GM18909 (cell line): ENCODE measurements at regions not wholly inside any gene's neighbourhood (a gene's known extent, or its start where the extent isn't known, plus 50 kb on each side); places are given as distances from the start of the nearest gene placed in this dataset.

Experiments
- ATAC-seq: cut with Tn5 transposase; IDR thresholded peaks from one replicate; pipeline ENCODE4 v1.9.1; 2021; ENCODE audit warnings: mild to moderate bottlenecking; ENCODE audit not compliant: unreplicated experiment, poor library complexity

GRCh38 chr12:125193376-125194152, 128.3 kb downstream of the AACS start:
- no peak for ATAC-seq

GRCh38 chr12:125194163-125194773, 129.0 kb downstream of the AACS start:
- no peak for ATAC-seq

GRCh38 chr12:125194987-125195386, 129.8 kb downstream of the AACS start:
- no peak for ATAC-seq

DNA sequence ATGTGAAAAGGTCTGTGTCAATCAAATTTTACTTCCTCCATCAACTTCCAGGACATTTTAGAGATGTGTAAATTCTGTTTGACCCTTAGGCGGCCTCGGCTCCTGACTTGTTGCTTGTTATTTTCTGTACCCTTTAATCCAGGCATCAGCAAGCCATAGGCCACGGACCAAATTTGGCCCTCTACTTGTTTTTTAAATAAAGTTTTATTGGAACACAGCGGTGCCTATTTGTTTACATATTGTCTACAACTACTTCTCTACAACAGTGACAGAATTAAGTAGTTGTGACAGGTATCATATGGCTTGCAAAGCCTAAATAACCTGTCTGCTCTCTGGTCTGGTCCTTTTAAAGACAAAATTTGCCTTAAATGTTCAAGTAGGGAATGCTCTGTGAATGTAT, 132.1 kb downstream of the AACS start:
- ATAC-seq, result no peak

DNA sequence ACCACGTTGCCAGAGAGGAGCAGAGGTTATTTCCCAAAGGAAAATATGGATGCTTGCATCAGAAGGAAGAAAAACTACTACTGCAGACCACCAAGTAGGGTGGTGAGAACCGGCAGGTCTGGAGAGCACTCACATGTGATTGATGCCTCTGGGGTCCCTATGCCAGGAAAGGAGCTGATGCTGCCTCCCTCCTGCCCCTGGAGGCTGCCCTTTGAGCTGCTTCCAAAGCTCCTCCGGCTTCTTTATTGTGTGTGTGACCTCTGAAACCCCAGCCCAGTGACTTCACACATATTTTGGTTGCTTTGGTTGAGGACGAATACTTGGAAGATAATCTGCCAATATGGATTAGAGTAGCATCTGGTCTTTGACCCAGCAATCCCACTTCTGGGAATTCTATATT, 133.4 kb downstream of the AACS start:
- no peak for ATAC-seq

GRCh38 chr12:125201090-125201489, 135.9 kb downstream of the AACS start:
- no peak for ATAC-seq

DNA sequence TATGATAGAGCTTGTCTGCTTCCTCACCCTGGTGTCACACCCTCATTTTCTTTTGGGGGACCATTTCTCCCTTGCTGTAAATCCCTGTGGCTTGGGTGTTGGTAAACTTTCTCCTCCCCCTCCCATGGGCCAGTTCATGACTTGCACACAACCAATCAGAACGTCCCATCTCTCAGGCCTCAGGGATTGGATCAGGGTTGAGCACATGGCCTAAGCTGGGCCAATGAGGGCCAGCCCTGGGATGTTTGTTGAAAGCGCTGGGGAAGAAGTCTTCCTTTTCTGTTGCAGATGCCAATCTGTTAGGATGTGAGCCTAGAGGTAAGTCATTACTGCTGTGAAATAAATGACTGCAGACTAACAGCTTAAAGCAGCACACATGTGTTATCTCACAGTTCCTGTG, 136.7 kb downstream of the AACS start:
- no peak for ATAC-seq

GRCh38 chr12:125202421-125202820, 137.2 kb downstream of the AACS start:
- ATAC-seq, result no peak

- peak; percentile 60 for ATAC-seq
These were observed 138.0 kb downstream of the AACS start for GRCh38 chr12:125203145-125203765.

GRCh38 chr12:125205386-125205785, 140.2 kb downstream of the AACS start:
- no peak for ATAC-seq

DNA sequence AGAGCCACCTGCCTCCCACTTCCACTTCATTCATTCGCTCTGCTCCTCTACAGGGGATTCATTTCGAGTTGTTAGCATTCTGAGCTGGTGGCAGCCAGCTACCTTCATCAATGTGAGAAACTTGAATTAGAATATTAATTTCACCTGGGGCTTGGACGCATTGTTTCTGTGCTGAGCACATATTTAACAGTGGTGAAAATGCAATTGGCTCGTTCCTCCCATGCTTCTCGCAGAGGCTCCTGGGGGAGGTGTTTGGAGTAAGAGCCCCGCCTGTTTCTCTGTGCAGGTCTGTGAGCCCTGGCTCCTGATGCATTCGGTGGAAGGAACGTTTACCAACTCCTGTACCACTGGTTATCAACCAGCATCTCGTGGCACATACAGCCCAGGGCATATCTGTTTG, 141.5 kb downstream of the AACS start:
- ATAC-seq, result no peak

GRCh38 chr12:125208334-125208733, 143.1 kb downstream of the AACS start:
- no peak for ATAC-seq

DNA sequence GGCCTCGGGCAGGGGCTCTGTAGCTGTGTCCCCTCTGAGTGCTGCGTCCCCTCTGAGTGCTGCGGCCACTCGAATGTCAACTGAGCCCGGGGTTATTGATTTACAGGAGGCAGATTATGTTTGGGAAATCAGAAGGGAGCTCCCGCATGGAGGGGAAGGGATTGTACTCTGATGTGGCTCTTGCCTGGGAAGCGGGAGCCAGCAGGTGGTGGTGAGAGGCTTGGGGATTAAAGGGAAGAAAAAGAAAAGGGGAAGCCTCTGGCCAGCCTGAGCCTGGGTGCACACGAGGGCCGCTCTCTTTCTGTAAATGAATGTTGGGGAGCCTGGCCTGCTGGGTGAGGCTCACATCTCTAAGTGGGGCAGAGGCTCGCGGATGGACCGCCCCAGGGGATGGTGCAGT, 143.7 kb downstream of the AACS start:
- no peak for ATAC-seq

DNA sequence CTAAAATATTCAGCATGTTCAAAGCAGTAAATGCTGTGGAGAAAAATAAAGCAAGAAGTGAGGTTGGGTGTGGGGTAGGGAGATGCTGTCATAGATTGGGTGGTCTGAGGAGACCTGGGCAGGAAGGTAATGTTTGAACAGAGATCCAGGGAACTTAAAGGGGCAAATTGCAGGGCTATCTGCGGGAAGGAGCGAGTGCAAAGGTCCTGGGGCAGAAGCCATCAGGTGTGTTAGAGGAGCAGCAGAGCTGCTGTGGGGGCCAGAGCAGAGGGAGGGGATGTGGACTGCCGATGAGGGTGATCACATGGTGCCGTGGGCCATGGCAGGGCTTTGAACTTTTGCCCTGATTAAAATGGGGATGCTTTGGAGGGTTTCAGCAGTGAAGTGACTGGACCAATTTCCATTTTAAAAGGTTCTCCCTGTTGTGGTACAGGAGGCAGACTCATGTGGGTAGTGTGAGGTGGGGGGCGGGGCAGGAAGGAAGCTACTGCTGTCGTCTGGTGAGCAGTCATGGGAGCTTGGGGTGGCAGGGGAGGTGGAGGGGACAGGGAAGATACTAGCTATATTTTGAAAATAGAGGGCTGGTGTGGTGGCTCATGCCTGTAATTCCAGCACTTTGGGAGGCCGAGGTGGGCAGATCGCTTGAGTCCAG, 145.0 kb downstream of the AACS start:
- no peak for ATAC-seq

DNA sequence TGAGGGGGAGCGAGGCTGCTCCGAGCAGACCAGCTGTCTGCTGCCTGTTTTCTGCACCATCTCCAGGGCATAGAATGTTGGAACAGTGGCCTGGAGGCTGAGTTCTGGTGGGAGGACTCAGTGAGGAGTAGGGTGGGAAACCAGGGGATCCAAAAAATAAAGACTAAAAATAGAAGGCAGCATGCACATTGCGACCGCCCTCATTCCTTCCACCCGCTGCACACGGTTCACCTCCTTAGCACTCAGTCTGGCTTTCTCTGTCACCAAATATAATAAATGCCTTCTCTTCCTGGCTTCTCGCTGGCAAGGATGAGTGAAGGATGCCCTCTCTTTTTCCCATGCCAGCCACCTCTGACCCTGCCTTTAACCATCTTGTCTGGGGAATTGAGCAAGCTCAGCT, 146.2 kb downstream of the AACS start:
- ATAC-seq, result no peak

DNA sequence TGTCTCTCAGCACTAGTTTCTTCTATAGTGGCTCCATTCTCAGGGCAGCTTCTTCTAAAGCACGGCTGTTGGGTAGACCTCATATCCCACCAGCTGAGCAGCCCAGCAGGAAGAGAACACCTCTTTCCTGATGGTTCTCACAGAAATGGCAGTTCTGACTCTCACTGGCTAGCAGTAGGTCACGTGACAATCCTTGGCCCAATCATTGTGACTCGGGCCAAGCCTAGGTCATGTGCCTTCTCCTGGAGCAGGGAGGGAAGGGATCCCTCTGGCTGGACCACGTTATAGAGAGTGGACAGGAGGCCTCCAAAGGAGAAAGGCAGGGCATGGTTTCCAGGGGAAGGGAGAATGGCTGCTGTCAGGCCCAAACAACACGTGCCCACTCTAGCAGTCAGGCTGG, 149.1 kb downstream of the AACS start:
- ATAC-seq, result no peak

- ATAC-seq, result no peak
These were observed 151.5 kb downstream of the AACS start for GRCh38 chr12:125216756-125217155.

GRCh38 chr12:125217308-125217707, 152.1 kb downstream of the AACS start:
- no peak for ATAC-seq

GRCh38 chr12:125218952-125219351, 153.7 kb downstream of the AACS start:
- no peak for ATAC-seq

DNA sequence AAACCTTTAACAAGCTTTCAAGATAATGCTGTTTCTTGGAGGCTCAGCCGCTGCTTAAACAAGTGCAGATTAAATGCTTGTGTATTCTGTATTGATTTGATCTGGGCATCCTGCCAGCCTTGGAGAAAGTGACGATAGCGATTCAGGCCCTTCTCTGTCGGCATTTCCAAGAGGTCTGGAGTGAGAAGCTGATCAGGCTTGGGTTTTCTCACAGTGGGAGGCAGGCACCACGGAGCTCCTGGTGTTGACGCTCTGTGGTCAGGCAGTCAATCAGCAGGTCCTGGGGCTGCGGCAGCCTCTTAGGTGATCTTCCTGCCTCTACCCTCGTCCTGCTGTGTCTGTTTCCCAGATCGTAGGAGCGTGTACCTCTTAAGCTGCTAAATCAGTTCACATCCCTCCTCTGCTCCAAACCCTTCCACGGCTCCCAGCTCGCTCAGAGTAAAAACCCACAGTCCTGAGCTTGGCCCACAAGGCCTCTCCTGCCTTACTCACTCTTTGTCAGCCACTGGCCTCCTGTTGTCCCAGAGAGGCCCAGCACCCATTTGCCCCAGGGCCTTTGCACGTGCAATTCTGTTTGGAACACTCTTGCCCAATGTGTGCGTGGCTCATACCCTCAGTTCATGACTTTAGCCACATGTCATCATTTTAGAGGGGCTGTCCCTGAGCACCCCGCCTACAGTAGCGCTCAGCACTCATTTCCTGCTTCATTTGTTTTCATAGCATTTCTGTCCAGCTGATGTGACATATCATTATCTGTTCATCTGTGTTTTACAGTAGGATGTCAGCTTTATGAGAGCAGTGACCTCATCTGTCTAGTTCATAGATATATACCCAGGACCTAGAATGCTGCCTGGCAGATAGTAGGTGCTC, 155.4 kb downstream of the AACS start:
- no peak for ATAC-seq
